Ovary (tissue), 7 donors: ENCODE measurements at regions not wholly inside any gene's neighbourhood (a gene's known extent, or its start where the extent isn't known, plus 50 kb on each side); places are given as distances from the start of the nearest gene placed in this dataset.
"Not testable (repeated sequence)": the region's sequence is repeated elsewhere in the genome, so short reads cannot be mapped to it uniquely, and the experiment has no call there.

Experiments
- DNase-seq, 5 donors: peaks; one replicate each; pipeline ENCODE4 v3.0.0-alpha.2; 2019 to 2020
- H3K27ac ChIP-seq, 2 donors: fragments of 200-600 bp; one replicate each; pipeline versions ENCODE4 v1.5.1 to v1.8.0; 2019 to 2022
- H3K27me3 ChIP-seq: fragments of 200-600 bp; one replicate; pipeline ENCODE4 v1.8.0; 2022
- H3K36me3 ChIP-seq: fragments of 200-600 bp; sonication (generic); one replicate; pipeline ENCODE4 v1.5.1; 2019
- H3K4me1 ChIP-seq: one replicate; pipeline ENCODE4 v1.8.1; 2013; ENCODE audit warnings: mild to moderate bottlenecking, moderate library complexity; ENCODE audit not compliant: insufficient read depth
- H3K4me3 ChIP-seq: fragments of 200-600 bp; sonication (generic); one replicate; pipeline ENCODE4 v1.5.1; 2017
- H3K9me3 ChIP-seq, 2 donors: fragments of 200-600 bp in 1 of 2; sonication (generic) in 1 of 2; one replicate each; pipeline versions ENCODE4 v1.5.1 to v1.8.1; 2013 to 2019; ENCODE audit warnings: mild to moderate bottlenecking in 1 of 2, moderate library complexity in 1 of 2
- CTCF ChIP-seq, 3 donors: fragments of 450-650 bp in 2 of 3; fragments of 200-600 bp in 1 of 3; IDR thresholded peaks; one replicate each; pipeline versions ENCODE4 v1.5.1 to v1.8.0; 2016 to 2022; ENCODE audit warnings: antibody characterized with exemption in 3 of 3, mild to moderate bottlenecking in 1 of 3
- EP300 ChIP-seq: sonication (generic); formaldehyde crosslinking; IDR thresholded peaks from one replicate; pipeline ENCODE4 v1.6.1; 2017; ENCODE audit warnings: antibody characterized with exemption
- POLR2A ChIP-seq: fragments of 450-650 bp; IDR thresholded peaks from one replicate; pipeline ENCODE4 v1.6.1; 2017; ENCODE audit warnings: antibody characterized with exemption, mild to moderate bottlenecking, moderate library complexity
- WGBS, 3 donors: extraction: QIAGEN DNeasy Blood & Tissue Kit in 1 of 3; methylation state at CpG; one replicate each; pipeline versions ENCODE4 v1.1.5 to v1.1.7; 2013 to 2017; 5-methylcytosine and 5-hydroxymethylcytosine counted together
- intact Hi-C, 4 donors: fragments of 100-400 bp; cut with DNase I; formaldehyde crosslinking; loops; one replicate each; pipeline versions ENCODE4 v1.11.0 to v1.15.1; 2022 to 2023
- donor health status: DM: no; HTN: no; CAD: no; lungs with moderate emphysema.
- donor health status: DM: no; HTN: no; CAD: no.
- donor health status: Bipolar disorder and iron deficiency.
- donor health status: DM: no; HTN: no; CAD: no.
- donor health status: DM: yes; HTN: yes; CAD: no.

- Histone ChIP-seq H3K36me3 (no peaks in the 10 kb centered on the region), H3K27ac (no peak overlapping the region), H3K4me1 (no peaks in the 10 kb centered on the region), H3K9me3 (no peaks in the 10 kb centered on the region), H3K4me3 (no peak overlapping the region), H3K27me3 (no peaks in the 10 kb centered on the region)
- WGBS, 3 donors: 31 to 73% (median 36%) methylated on average over 1 of the region's 1 CpG
- no peak for DNase-seq
- no peak for TF ChIP-seq EP300
- TF ChIP-seq POLR2A: no peak
- no peak for TF ChIP-seq CTCF (IDR thresholded peaks at IDR 0.05)
- intact Hi-C loops: no loop called here
Observed at GRCh38 chr10:36416513-36416912, 708.9 kb upstream of the ANKRD30A start.

- intact Hi-C loops: no loop called here
- 94 to 100% (median 95%) methylated on average over 1 of the region's 1 CpG for WGBS, 3 donors
- no peaks in the 10 kb centered on the region for H3K36me3 ChIP-seq
- no peak overlapping the region for H3K27ac ChIP-seq
- no peaks in the 10 kb centered on the region for H3K4me1 ChIP-seq
- TF ChIP-seq CTCF (IDR thresholded peaks at IDR 0.05) (no peak), EP300 (no peak), POLR2A (no peak)
- DNase-seq: no peak
- no peaks in the 10 kb centered on the region for H3K27me3 ChIP-seq
- no peak overlapping the region for H3K4me3 ChIP-seq
- H3K9me3 ChIP-seq: no peaks in the 10 kb centered on the region
Observed at GRCh38 chr10:36412942-36413341, 712.5 kb upstream of the ANKRD30A start.

DNA sequence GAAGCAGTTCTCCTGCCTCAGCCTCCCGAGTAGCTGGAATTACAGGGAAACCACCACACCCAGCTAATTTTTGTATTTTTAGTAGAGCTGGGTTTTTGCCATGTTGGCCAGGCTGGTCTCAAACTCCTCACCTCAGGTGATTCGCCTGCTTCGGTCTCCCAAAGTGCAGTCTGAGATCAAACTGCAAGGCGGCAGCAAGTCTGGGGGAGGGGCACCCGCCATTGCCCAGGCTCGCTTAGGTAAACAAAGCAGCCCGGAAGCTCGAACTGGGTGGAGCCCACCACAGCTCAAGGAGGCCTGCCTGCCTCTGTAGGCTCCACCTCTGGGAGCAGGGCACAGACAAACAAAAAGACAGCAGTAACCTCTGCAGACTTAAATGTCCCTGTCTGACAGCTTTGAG is 725.2 kb upstream of the ANKRD30A start:
- DNase-seq, H3K27ac ChIP-seq, H3K27me3 ChIP-seq, H3K4me1 ChIP-seq, intact Hi-C loops, H3K36me3 ChIP-seq, H3K4me3 ChIP-seq, H3K9me3 ChIP-seq: not testable (repeated sequence)
- 78 to 91% (median 89%) methylated on average over 8 of the region's 8 CpGs for WGBS, 3 donors

- intact Hi-C loops: no loop called here
- H3K27me3 ChIP-seq: no peaks in the 10 kb centered on the region
- no peaks in the 10 kb centered on the region for H3K36me3 ChIP-seq
- TF ChIP-seq EP300 (no peak), CTCF (IDR thresholded peaks at IDR 0.05) (no peak), POLR2A (no peak)
- H3K4me3 ChIP-seq: no peak overlapping the region
- H3K27ac ChIP-seq: no peak overlapping the region
- H3K4me1 ChIP-seq: no peaks in the 10 kb centered on the region
- 76 to 87% (median 85%) methylated on average over 3 of the region's 3 CpGs for WGBS, 3 donors
- DNase-seq: no peak
- H3K9me3 ChIP-seq: no peaks in the 10 kb centered on the region
Observed at GRCh38 chr10:36393801-36394200, 731.6 kb upstream of the ANKRD30A start.

DNA sequence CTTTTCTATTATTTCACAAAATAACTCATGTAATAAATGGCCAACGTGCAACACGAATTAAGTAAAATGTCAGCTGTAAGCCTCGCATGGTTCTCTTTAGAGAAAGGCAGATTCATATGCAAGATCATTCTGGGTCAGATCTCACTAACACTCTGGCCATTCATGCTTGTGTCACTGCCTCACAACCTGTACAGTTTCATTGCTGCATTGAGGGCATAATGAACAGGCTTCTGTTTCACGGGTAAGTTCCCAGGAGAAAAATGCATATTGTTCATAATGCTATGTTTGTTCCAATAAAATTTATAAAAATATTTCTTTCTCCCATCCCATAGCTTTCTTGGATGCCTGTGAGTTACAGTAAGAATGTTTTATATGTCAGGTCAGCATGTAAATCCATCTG is 734.0 kb upstream of the ANKRD30A start:
- H3K4me3 ChIP-seq: no peak overlapping the region
- H3K27me3 ChIP-seq: no peaks in the 10 kb centered on the region
- WGBS, 3 donors: 81 to 88% (median 81%) methylated on average over 4 of the region's 4 CpGs
- no peak for DNase-seq
- intact Hi-C loops: no loop called here
- H3K36me3 ChIP-seq: no peaks in the 10 kb centered on the region
- H3K27ac ChIP-seq: no peak overlapping the region
- no peak for TF ChIP-seq EP300
- no peak for TF ChIP-seq CTCF (IDR thresholded peaks at IDR 0.05)
- TF ChIP-seq POLR2A: no peak
- H3K9me3 ChIP-seq: no peaks in the 10 kb centered on the region
- no peaks in the 10 kb centered on the region for H3K4me1 ChIP-seq
